Progenitor cell of endocrine pancreas (in vitro differentiated cells): ENCODE measurements at regions not wholly inside any gene's neighbourhood (a gene's known extent, or its start where the extent isn't known, plus 50 kb on each side); places are given as distances from the start of the nearest gene placed in this dataset.
"Not testable (repeated sequence)": the region's sequence is repeated elsewhere in the genome, so short reads cannot be mapped to it uniquely, and the experiment has no call there.

ENCODE experiments used
- DNase-seq: peaks from one replicate; pipeline ENCODE4 v3.0.0; 2021; ENCODE audit warnings: low spot score; ENCODE audit not compliant: unreplicated experiment
- H3K27ac Mint-ChIP-seq: 2 replicates; pipeline ENCODE4 v1.8.0; 2021; ENCODE audit warnings: mild to moderate bottlenecking, moderate library complexity, mixed read lengths
- H3K27me3 Mint-ChIP-seq: 2 replicates; pipeline ENCODE4 v1.8.0; 2021; ENCODE audit warnings: mixed read lengths
- H3K36me3 Mint-ChIP-seq: 2 replicates; pipeline ENCODE4 v1.8.0; 2022; ENCODE audit warnings: mixed read lengths; ENCODE audit not compliant: insufficient read depth
- H3K4me1 Mint-ChIP-seq: 2 replicates; pipeline ENCODE4 v1.8.0; 2021; ENCODE audit warnings: low read depth, mixed read lengths
- H3K4me3 Mint-ChIP-seq: 2 replicates; pipeline ENCODE4 v1.8.0; 2021; ENCODE audit warnings: low read depth, mild to moderate bottlenecking, moderate library complexity, mixed read lengths
- H3K9me3 Mint-ChIP-seq: 2 replicates; pipeline ENCODE4 v1.8.0; 2021; ENCODE audit warnings: low read depth, mixed read lengths
- CTCF ChIP-seq: fragments of 200-600 bp; sonication (generic); IDR thresholded peaks from one replicate; pipeline ENCODE4 v1.5.0; 2021; ENCODE audit warnings: antibody characterized with exemption, mild to moderate bottlenecking; ENCODE audit not compliant: unreplicated experiment

- TF ChIP-seq CTCF: no peak
- Mint-ChIP-seq H3K4me3 (no peak overlapping the region), H3K27me3 (no peaks in the 10 kb centered on the region), H3K4me1 (no peaks in the 10 kb centered on the region), H3K36me3 (no peaks in the 10 kb centered on the region), H3K9me3 (peaks cover 10% of the 10 kb centered on the region), H3K27ac (no peak overlapping the region)
- DNase-seq: no peak
Measured at GRCh38 chr2:226540204-226540994, 259.2 kb downstream of the IRS1 start.

GRCh38 chr2:226536410-226536809 is 263.2 kb downstream of the IRS1 start:
- peaks cover 3% of the 10 kb centered on the region for H3K9me3 Mint-ChIP-seq
- no peak for TF ChIP-seq CTCF
- no peak for DNase-seq
- no peak overlapping the region for H3K4me3 Mint-ChIP-seq
- H3K27ac Mint-ChIP-seq: no peak overlapping the region
- H3K36me3 Mint-ChIP-seq: no peaks in the 10 kb centered on the region
- no peaks in the 10 kb centered on the region for H3K4me1 Mint-ChIP-seq
- no peaks in the 10 kb centered on the region for H3K27me3 Mint-ChIP-seq

- not testable (repeated sequence) for H3K27ac Mint-ChIP-seq, H3K36me3 Mint-ChIP-seq
Measured at GRCh38 chr2:226532976-226533375, 266.6 kb downstream of the IRS1 start.

GRCh38 chr2:226531061-226531810 is 268.4 kb downstream of the IRS1 start:
- H3K27ac Mint-ChIP-seq: no peak overlapping the region
- no peaks in the 10 kb centered on the region for H3K9me3 Mint-ChIP-seq
- no peak for TF ChIP-seq CTCF
- no peaks in the 10 kb centered on the region for H3K27me3 Mint-ChIP-seq
- H3K4me3 Mint-ChIP-seq: no peak overlapping the region
- H3K36me3 Mint-ChIP-seq: no peaks in the 10 kb centered on the region
- no peaks in the 10 kb centered on the region for H3K4me1 Mint-ChIP-seq
- DNase-seq: no peak

More at GRCh38 chr2:226532976-226533375, 266.6 kb downstream of the IRS1 start:
- not testable (repeated sequence) for H3K4me3 Mint-ChIP-seq, DNase-seq, H3K4me1 Mint-ChIP-seq, H3K9me3 Mint-ChIP-seq, H3K27me3 Mint-ChIP-seq

GRCh38 chr2:226529556-226529955 is 270.1 kb downstream of the IRS1 start:
- no peaks in the 10 kb centered on the region for H3K27me3 Mint-ChIP-seq
- no peak for TF ChIP-seq CTCF
- H3K27ac Mint-ChIP-seq: no peak overlapping the region
- H3K4me3 Mint-ChIP-seq: no peak overlapping the region
- H3K9me3 Mint-ChIP-seq: no peaks in the 10 kb centered on the region
- no peaks in the 10 kb centered on the region for H3K4me1 Mint-ChIP-seq
- DNase-seq: no peak
- no peaks in the 10 kb centered on the region for H3K36me3 Mint-ChIP-seq
